ENCODE measurements at regions not wholly inside any gene's neighbourhood (a gene's known extent, or its start where the extent isn't known, plus 50 kb on each side); places are given as distances from the start of the nearest gene placed in this dataset.
A peak's percentile ranks its signal among the peaks of the same experiment; 100 is the strongest.

DNA sequence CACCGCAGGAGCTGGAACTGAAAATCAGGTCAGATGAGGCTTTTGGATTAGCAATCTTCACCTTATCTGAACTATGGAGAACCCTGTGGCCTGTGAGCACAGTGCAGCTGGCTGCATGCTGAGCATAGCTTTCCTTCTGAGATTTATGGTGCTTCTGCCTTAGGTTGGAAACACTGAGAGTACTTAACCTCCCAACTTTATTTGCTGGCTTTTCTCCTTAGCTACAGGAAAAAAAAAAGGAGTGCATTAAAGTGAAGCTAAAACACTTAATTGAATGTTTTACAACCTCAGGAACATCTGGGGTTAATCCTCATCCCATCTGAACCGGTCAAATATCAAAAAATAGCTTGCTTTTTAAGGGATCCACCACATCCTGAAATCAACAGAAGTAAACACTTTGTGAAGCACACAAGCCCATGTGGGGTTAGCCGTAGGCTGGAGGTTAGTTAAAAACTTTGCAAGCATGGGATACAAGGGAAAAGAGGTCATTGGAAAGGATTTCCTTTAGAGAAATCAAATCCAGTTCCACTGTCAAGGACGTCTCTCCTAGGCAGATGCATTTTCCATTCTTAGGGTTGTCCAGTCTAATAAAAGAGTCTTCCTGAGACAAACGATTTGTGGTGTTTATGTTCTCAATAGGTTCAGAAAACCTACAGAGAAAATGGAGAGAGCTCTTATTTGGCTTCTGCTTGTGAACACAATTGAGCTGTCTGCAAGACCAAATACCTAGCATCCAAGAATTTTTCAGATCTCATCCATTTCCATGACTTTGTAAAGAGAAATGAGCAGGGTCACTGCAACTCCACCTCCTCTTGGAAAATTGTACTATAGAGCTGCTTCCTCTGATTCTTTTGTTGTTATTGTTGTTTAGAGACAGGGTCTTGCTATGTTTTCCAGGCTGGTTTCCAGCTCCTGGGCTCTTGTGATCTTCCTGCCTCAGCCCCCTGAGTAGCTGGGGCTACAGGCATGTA, 470.4 kb upstream of the IGFBP3 start:
- DNase-seq = no peak

- DNase-seq = no peak
Observed at GRCh38 chr7:46390042-46390441, 469.0 kb upstream of the IGFBP3 start.

DNA sequence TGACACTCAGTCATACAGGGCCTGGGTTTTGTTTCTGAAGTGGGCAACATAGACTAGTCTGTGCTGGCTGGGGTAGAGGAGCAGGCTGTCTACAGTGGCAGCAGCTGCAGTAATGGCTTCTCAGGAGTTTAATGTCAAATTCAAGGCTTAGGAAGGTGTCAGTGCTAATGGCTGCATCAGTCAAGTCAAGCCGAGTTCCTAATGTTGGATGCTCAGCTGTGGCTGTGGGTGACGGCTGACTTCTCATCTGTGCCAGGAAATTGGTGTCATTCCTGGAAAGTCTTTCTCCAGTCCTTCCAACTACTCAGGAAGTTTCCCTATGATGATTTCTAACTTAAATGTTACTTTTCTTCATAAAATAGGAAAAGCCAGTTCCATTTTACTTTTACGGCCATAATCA, 468.1 kb upstream of the IGFBP3 start:
- no peak for DNase-seq

GRCh38 chr7:46387646-46388045, 466.6 kb upstream of the IGFBP3 start:
- no peak for DNase-seq

GRCh38 chr7:46386428-46387399, 465.6 kb upstream of the IGFBP3 start:
- DNase-seq = no peak

GRCh38 chr7:46385662-46386309, 464.7 kb upstream of the IGFBP3 start:
- no peak for DNase-seq

DNA sequence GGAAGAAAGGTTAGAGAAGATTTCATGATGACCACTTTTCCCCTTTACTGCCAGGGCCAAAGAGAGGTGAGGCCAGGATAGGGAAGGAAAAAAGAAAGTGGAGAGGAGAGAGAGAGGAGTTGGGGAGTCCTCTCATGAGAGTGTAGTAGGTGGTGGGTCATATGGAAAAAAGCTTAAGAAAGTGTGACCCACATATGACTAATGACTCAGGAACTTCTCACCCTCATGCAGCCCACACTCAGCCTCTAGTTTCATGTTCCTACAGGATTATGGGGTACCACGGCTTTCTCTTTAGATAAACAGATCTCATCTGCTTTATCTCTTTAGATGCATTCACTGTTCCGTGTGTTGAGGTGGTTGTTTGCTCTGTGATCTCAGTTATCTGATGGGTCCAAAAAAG, 462.5 kb upstream of the IGFBP3 start:
- no peak for DNase-seq

- no peak for DNase-seq
Observed at GRCh38 chr7:46369933-46370654, 449.0 kb upstream of the IGFBP3 start.

GRCh38 chr7:46368871-46369270, 447.8 kb upstream of the IGFBP3 start:
- DNase-seq = no peak

DNA sequence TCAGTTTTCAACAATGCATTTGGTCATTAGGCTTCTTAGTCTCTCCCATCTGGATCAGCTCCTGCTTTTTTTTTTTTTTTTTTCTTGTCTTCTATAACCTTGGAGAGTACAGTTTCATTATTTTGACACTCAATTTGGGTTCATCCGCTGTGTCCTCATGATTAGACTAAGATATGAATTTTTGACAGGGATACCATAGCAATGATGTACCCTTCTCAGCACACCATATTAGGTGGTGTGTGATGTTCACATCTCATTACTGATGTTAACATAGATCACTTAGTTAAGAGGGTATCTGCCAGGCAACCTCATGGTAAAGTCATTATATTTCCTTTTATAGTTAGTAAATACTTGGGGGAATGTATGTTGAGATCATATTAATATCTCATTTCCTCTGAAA, 445.5 kb upstream of the IGFBP3 start:
- DNase-seq = no peak

DNA sequence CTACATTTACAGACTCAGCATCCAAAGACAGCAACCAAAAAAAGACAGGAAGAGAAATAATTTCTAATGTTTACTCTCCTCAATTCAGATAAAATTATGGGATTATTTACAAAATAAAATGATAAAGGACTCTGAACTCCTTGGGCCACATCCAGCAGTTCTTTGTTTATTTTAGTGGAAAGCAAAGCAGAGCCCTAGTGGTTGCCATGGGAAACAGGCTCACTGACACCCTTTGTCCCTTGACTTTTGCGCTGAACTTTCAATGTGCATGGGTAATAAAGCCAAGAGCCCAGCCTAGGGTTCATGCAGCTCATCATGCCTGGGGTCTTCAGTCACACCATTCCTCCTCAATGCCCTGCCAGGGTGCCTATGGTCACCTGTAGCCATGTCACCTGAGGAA, 442.6 kb upstream of the IGFBP3 start:
- DNase-seq = no peak

DNA sequence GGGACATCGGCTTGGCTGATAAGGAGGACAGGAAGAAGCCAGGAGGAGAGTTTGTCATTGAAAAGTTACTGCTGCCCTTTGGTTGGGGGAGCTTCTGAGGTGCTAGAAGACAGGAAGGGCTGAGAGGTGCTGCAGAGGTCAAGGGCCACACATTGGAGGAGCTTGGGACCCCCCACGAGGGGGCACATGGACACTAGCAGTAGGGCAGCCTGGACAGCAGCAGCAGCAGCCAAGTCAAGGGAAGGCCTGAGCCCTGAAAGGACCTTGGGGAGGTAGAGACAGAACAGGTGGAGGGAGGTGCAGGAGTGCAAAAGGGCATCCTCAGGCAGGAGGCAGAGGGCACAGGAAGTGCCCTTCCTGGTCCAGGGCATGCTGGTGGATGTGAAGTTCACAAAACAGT, 439.7 kb upstream of the IGFBP3 start:
- DNase-seq = no peak

DNA sequence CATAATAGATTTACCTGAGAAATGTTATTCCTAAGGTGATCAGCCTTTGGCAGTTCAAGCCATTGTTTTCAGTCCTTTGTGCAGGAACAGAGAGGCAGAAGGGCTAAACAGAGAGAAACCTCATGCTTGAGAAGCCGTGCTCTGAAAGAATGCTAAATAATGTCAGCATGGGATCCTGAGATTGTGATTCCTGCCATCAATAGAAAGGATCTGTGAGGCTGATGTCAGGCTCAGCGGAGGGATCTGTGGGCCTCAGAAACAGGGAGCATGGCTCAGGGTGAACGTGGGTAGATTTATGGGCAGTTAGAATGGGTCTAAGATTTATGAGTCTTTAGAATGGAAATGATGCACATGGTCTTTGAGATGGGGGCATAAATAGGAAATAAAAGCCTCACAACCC, 439.2 kb upstream of the IGFBP3 start:
- no peak for DNase-seq

DNA sequence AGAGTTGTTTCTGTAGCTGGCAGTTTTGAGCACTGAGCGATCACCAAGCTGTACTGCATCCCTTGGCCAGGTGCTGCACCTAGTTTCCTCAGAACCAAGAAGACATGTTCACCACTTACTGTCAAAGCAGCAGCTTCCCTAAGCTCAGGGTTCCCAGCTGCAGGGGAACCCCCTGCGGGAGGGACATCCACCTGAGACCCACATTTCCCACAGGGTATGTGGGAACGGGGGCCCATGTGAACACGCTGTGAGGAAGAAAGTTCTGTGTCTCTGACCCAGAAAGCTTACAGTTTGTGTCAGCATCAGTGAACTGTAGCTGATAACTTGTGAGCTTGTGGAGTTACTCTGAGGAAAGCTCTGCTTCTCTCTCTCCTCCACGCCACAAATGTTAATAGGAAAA, 436.8 kb upstream of the IGFBP3 start:
- DNase-seq = no peak

DNA sequence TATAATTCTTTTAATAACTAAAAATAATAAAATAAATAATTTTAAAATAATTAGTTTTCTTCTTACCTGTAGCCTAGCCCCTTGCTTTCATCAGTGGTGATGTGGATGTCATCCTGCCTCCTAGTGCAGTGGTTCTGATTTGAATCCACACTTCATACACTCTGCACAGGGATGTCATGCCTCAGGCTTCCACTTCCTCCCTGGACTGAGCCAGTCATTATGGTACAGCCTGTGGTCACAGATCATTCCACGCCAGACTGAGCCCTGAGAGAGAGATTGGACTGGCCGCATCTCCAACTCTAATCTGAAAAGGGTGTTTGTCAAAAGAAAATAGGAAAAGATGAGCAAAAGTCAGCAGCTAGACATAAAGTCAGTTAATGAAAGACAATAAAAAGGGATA, 436.2 kb upstream of the IGFBP3 start:
- DNase-seq = no peak

DNA sequence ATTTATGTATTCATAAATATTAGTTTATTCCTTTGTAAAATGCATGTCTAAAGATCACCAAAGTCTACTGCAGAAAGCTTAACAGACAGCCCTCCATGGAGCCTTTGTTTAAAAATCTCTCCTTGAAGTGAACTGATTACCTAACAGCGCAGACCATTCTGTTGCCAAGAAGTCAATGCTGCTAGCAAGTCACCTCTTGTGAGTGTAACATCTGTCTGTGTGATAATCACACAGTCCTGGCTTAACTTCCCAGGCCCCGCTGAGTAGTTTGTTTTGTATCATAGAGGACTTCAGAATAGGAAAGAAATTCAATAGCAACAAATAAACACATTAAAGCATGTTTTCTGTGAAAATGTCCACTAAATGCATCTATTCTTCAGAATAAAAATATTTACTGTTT, 435.3 kb upstream of the IGFBP3 start:
- DNase-seq = no peak

GRCh38 chr7:46355331-46355730, 434.3 kb upstream of the IGFBP3 start:
- DNase-seq = no peak

- DNase-seq = peak; percentile 58
Observed at GRCh38 chr7:46352004-46352954, 431.2 kb upstream of the IGFBP3 start.

DNA sequence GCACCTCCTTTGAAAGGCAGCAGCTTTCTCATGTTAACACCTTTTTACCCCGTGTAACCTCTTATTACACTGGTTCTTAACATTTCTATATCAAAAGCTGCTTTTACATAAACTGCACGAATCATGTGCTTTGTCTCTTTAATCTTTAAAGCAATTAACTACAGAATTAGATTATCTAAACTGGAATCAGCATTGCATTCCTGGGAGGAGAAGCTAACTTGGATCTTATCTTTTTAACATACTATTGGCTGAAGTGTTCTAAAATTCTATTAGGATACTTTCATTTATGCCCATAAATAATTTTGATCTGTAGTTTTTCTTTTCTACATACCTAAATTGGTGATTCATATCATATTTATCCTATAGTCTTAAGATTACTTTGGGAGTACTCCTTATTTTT, 428.4 kb upstream of the IGFBP3 start:
- no peak for DNase-seq

DNA sequence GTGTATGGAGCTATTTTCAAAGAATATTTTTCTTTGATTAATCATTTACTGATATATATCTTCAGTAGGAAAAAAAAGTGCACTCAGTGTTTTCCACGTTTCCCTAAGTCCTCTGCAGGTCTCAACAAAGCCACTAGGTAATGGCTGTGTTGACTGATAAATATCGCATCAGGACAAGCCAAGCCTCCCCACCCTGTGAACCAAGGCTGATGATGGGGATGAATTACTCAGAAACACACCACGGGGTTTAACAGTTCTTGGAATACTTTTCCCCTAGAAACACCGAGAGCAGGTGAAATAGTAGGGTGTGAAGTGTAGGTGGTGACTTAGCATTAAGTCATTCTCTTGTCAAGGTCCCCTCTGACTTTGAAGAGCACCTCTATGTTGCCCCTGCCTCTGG, 423.5 kb upstream of the IGFBP3 start:
- DNase-seq = no peak

GRCh38 chr7:46343802-46344201, 422.7 kb upstream of the IGFBP3 start:
- no peak for DNase-seq
